ENCODE measurements at regions not wholly inside any gene's neighbourhood (a gene's known extent, or its start where the extent isn't known, plus 50 kb on each side); places are given as distances from the start of the nearest gene placed in this dataset.
"Not testable (repeated sequence)": the region's sequence is repeated elsewhere in the genome, so short reads cannot be mapped to it uniquely, and the experiment has no call there.

DNA sequence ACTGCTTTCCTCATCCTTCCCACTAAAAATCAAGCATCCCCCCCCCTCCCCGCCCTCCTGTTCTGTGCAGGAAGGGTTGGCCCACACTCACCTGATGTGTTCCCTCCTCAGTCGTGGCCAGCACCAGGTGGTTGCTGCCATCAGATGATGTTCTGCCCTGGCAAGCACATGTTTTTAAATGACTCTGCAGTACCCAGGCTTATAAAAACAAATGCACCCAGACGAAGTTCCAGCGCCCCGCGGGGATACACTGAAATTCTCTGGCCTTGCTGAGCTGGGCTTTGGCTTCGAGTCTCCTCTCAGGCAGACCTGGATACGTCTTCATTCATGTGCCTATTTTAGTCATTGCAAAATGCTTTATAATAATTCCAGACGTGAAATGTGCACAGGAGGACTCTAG, 316.3 kb downstream of the DLEU7 start:
- ChIA-PET POLR2A (no interaction called here), CTCF (no interaction called here)
- peaks cover 36% of the 10 kb centered on the region for H3K4me1 Mint-ChIP-seq
- peaks cover 10% of the 10 kb centered on the region for H3K27me3 Mint-ChIP-seq
- H3K9me3 Mint-ChIP-seq, result no peaks in the 10 kb centered on the region
- peak overlapping the region; percentile 17 for H3K27ac Mint-ChIP-seq
- no peaks in the 10 kb centered on the region for H3K36me3 Mint-ChIP-seq (ENCODE audit: low read depth)
- H3K4me3 Mint-ChIP-seq, result no peak overlapping the region
- DNase-seq, result no peak

GRCh38 chr13:50527612-50528509, 315.6 kb downstream of the DLEU7 start:
- CTCF ChIA-PET, result interaction anchor here (0.8 to 1.3 kb wide), 3 partner anchors 9 to 157 kb away, joined by 3 read pairs; no protein-coding TSS in a partner anchor
- POLR2A ChIA-PET, result no interaction called here
- no peak overlapping the region for H3K4me3 Mint-ChIP-seq
- H3K27me3 Mint-ChIP-seq, result peaks cover 15% of the 10 kb centered on the region
- H3K36me3 Mint-ChIP-seq (ENCODE audit: low read depth), result no peaks in the 10 kb centered on the region
- DNase-seq, result no peak
- H3K4me1 Mint-ChIP-seq, result peaks cover 36% of the 10 kb centered on the region
- H3K27ac Mint-ChIP-seq, result no peak overlapping the region
- H3K9me3 Mint-ChIP-seq, result no peaks in the 10 kb centered on the region

DNA sequence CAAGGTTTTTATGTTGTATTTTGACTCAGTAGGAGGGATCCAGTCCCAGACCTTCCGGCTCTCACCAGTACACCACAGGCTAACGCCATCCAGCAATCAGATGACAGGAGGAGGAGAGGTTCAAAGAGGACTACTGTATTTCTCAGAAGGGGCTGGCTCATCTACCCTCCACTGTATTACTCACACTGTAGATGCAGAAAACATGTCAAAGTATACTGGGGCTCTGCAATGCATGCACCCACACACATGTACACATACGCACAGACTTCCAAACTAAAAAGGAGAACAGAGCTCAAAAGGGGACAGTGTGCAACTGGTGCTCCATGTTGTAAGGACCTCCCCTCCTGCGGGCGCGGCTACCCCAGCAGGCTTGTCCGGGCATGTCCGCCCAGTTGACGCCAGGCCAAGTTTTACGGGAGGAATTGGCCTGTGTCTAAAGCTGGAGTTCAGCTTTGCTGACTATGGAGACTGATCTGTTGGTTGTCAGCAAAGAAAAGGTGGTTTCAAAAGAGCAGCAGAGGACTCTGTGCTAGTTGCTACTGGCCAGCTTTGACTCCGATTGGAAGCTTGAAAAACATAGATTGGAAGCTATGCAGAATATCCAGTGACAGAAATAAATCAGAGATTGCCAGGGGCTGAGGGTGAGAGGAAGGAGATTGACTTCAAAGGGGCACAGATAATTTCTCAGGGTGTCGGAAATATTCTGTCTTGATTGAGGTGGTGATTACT, 314.2 kb downstream of the DLEU7 start:
- Mint-ChIP-seq H3K27ac (peak overlapping the region; percentile 26), H3K9me3 (peaks cover 5% of the 10 kb centered on the region), H3K4me3 (no peak overlapping the region), H3K27me3 (peaks cover 22% of the 10 kb centered on the region), H3K4me1 (peaks cover 36% of the 10 kb centered on the region), H3K36me3 (ENCODE audit: low read depth) (no peaks in the 10 kb centered on the region)
- CTCF ChIA-PET, result interaction anchor here (1.2 to 1.3 kb wide), 2 partner anchors 13 to 159 kb away, joined by 3 read pairs; no protein-coding TSS in a partner anchor
- DNase-seq, result peak; percentile 25
- POLR2A ChIA-PET, result interaction anchor here (0.6 kb wide), 1 partner anchor 281 kb away, joined by 3 read pairs; no protein-coding TSS in a partner anchor

DNA sequence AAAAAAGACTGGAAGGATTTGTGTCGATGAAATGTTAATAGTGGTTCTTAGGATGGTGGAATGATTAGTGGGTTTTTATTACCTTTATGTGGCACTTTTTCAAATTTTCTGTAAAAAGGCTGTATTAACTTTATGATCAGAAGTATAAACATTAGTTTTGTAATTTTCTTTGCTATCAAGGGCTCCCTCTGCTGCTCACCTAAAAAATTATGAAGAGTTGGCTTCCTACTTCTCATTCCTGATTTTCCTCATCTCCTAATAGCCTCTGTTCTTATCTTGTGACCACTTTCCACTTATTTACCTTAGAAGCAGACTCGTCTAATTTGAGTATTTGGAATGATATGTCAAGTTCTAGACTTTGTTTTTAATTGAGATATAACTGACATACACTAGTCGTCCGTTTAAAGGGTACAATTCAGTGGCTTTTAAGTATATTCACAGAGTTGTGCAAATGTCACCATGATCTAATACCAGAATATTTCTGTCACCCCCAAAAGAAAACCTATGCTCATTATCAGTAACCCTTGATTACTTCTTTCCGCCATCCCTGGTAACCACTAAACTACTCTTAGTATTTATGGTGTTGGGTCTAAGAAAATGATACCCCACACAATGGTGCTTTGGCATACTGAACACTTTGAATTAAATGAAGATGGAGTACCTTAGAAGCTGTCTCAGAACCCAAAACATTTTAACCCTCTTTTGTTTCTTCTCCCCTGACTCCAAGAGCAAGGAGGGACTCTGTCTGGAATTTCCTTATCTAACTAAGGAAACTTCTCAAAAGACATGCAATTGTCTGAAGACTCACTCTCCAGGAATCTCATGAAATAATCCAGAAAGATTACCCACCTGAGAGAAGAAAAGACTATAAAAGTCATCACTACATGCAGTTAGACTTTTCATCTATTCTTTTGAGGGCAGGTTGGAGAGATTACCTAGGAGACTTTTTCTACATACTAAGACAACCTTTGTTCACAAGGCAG, 311.3 kb downstream of the DLEU7 start:
- no peak for DNase-seq
- ChIA-PET POLR2A (no interaction called here), CTCF (no interaction called here)
- Mint-ChIP-seq H3K36me3 (ENCODE audit: low read depth) (peaks cover 16% of the 10 kb centered on the region), H3K4me1 (peaks cover 33% of the 10 kb centered on the region), H3K9me3 (peaks cover 27% of the 10 kb centered on the region), H3K27ac (no peak overlapping the region), H3K27me3 (peaks cover 22% of the 10 kb centered on the region), H3K4me3 (no peak overlapping the region)

GRCh38 chr13:50535050-50535449, 308.4 kb downstream of the DLEU7 start:
- ChIA-PET POLR2A (no interaction called here), CTCF (no interaction called here)
- Mint-ChIP-seq H3K9me3 (peaks cover 30% of the 10 kb centered on the region), H3K27me3 (peaks cover 23% of the 10 kb centered on the region), H3K4me1 (peaks cover 7% of the 10 kb centered on the region), H3K27ac (no peak overlapping the region), H3K4me3 (no peak overlapping the region), H3K36me3 (ENCODE audit: low read depth) (peaks cover 16% of the 10 kb centered on the region)
- no peak for DNase-seq

DNA sequence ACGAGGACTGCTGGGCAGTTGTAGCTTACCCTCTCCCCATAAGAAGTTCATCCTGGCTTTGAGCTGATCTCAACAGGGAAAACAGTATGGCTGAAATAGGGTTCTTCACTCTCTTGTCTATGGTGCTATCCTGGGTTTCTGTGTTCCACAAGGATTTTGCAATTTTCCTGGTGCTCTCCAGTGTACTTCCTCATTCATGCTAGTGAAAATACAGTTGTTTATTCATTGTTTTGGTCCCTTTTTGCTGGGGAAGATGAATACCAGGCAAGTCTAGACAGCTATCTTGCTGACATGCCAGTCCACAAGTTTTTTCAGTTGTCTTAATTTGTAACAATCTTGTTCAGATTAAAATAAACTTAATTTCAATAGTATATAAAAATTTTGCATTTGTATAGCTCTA, 306.5 kb downstream of the DLEU7 start:
- H3K27me3 Mint-ChIP-seq, result peaks cover 20% of the 10 kb centered on the region
- CTCF ChIA-PET, result interaction anchor here (0.9 kb wide), 1 partner anchor 9 kb away, joined by 3 read pairs; no protein-coding TSS in a partner anchor
- peaks cover 16% of the 10 kb centered on the region for H3K36me3 Mint-ChIP-seq (ENCODE audit: low read depth)
- no peak overlapping the region for H3K27ac Mint-ChIP-seq
- H3K9me3 Mint-ChIP-seq, result peaks cover 30% of the 10 kb centered on the region
- POLR2A ChIA-PET, result no interaction called here
- no peak overlapping the region for H3K4me3 Mint-ChIP-seq
- no peak for DNase-seq
- peaks cover 7% of the 10 kb centered on the region for H3K4me1 Mint-ChIP-seq

GRCh38 chr13:50539791-50540530, 303.5 kb downstream of the DLEU7 start:
- peaks cover 21% of the 10 kb centered on the region for H3K9me3 Mint-ChIP-seq
- H3K36me3 Mint-ChIP-seq (ENCODE audit: low read depth), result peaks cover 14% of the 10 kb centered on the region
- H3K27me3 Mint-ChIP-seq, result peaks cover 2% of the 10 kb centered on the region
- POLR2A ChIA-PET, result no interaction called here
- CTCF ChIA-PET, result interaction anchor here (0.5 kb wide), 1 partner anchor 394 kb away, joined by 3 read pairs; no protein-coding TSS in a partner anchor
- no peak overlapping the region for H3K27ac Mint-ChIP-seq
- peaks cover 7% of the 10 kb centered on the region for H3K4me1 Mint-ChIP-seq
- H3K4me3 Mint-ChIP-seq, result no peak overlapping the region
- DNase-seq, result no peak

DNA sequence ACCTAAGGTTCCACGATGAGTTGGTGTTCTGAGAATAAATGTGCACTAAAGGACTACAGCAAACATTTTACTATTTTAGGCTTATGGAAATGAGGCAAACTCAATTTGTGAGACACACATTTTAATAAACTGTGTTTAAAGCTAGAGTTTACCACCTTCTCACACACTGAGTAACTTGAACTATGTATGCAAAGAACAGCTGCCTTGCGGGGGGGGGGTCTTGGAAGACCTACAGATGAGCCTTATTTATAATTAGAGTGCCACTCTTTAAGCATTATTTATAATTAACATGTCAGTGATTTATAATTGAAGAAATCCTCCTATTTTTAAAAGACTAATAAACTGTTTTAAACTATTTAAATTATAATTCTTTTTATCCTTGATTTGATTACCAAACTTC, 300.4 kb downstream of the DLEU7 start:
- no peak overlapping the region for H3K4me3 Mint-ChIP-seq
- H3K27ac Mint-ChIP-seq, result no peak overlapping the region
- peaks cover 7% of the 10 kb centered on the region for H3K27me3 Mint-ChIP-seq
- H3K36me3 Mint-ChIP-seq (ENCODE audit: low read depth), result no peaks in the 10 kb centered on the region
- ChIA-PET CTCF (no interaction called here), POLR2A (no interaction called here)
- DNase-seq, result no peak
- no peaks in the 10 kb centered on the region for H3K4me1 Mint-ChIP-seq
- H3K9me3 Mint-ChIP-seq, result peaks cover 8% of the 10 kb centered on the region

GRCh38 chr13:50543782-50544181, 299.7 kb downstream of the DLEU7 start:
- Mint-ChIP-seq H3K4me3 (no peak overlapping the region), H3K9me3 (peaks cover 8% of the 10 kb centered on the region), H3K4me1 (no peaks in the 10 kb centered on the region), H3K36me3 (ENCODE audit: low read depth) (no peaks in the 10 kb centered on the region), H3K27ac (no peak overlapping the region), H3K27me3 (peaks cover 7% of the 10 kb centered on the region)
- ChIA-PET POLR2A (no interaction called here), CTCF (no interaction called here)
- DNase-seq, result no peak

DNA sequence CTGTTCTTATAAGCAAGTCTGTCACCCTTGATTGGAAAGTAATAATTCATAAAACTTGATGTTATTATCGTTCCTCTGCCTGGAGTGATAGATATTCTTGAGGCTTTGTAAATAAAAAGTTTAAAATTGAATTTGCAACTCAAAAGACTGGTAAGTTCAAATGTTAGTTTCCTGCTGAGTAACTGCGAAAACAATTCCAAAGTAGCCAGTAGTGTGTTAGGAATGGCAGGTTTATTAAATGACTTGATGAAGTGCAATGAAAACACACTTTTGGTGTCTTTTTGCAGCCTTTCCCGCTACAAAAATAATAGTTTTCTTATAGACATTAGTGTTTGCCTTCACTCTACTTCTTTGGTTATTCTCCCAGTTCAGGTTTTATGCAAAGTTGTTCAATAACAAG, 299.3 kb downstream of the DLEU7 start:
- ChIA-PET POLR2A (no interaction called here), CTCF (no interaction called here)

GRCh38 chr13:50547175-50547574, 296.3 kb downstream of the DLEU7 start:
- H3K27ac Mint-ChIP-seq; DNase-seq; H3K36me3 Mint-ChIP-seq (ENCODE audit: low read depth); H3K27me3 Mint-ChIP-seq; H3K4me3 Mint-ChIP-seq; H3K9me3 Mint-ChIP-seq; CTCF ChIA-PET; H3K4me1 Mint-ChIP-seq; POLR2A ChIA-PET: not testable (repeated sequence)

More for the DNA sequence above, 299.3 kb downstream of the DLEU7 start:
- no peak for DNase-seq
- Mint-ChIP-seq H3K4me1 (no peaks in the 10 kb centered on the region), H3K27ac (no peak overlapping the region), H3K36me3 (ENCODE audit: low read depth) (no peaks in the 10 kb centered on the region), H3K9me3 (peaks cover 5% of the 10 kb centered on the region), H3K4me3 (no peak overlapping the region), H3K27me3 (peaks cover 5% of the 10 kb centered on the region)

DNA sequence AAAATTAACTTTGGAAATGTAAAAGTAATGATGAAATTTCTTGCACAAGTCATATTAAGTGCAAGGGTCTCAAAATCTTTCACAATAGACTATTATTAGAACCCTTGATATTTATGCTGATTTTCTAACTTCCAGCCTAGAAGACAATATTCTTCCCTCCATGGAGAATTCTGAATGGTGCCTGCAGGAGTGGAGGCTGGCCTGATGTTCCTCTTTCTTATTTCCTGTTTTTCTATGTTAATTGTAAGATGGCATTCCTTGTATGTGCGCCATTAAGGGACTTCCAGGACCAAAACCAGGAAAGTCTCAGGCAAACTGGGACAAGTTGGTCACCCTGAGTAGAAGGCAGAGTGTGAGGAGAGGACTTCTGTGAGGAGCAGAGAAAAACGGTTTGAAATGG, 294.9 kb downstream of the DLEU7 start:
- Mint-ChIP-seq H3K36me3 (ENCODE audit: low read depth) (no peaks in the 10 kb centered on the region), H3K9me3 (peaks cover 5% of the 10 kb centered on the region), H3K4me1 (no peaks in the 10 kb centered on the region), H3K4me3 (no peak overlapping the region), H3K27me3 (peaks cover 7% of the 10 kb centered on the region), H3K27ac (no peak overlapping the region)
- no peak for DNase-seq
- ChIA-PET CTCF (no interaction called here), POLR2A (no interaction called here)
